NCI-H82 (cell line): ENCODE measurements at regions not wholly inside any gene's neighbourhood (a gene's known extent, or its start where the extent isn't known, plus 50 kb on each side); places are given as distances from the start of the nearest gene placed in this dataset.

Experiments used
- DNase-seq: peaks from one replicate; lab custom pipeline; 2025; lab: John Stamatoyannopoulos, UW

- no peak for DNase-seq
These were observed 279.7 kb downstream of the NPR3 start for GRCh38 chr5:32990593-32991420.

- no peak for DNase-seq
These were observed 280.3 kb downstream of the NPR3 start for GRCh38 chr5:32991421-32991815.

DNA sequence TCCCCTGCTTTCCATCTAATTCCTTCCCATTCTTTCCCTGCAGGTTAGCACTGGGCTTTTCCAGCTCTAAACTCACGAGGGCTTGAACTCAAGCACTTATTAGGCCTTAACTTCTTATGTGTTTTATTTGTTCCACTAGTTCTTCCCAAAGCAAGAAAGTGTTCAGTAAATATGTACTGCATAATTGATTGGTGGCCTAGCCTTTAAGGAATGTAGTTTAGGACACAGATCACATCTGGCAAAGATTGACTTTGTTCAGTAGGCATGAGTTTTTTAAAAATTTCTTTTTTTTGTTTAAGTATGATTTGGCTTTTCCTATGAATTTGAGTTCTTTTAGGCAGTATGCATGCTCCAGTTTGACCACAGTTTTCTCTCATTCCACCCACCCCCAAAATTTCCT is 285.2 kb downstream of the NPR3 start:
- no peak for DNase-seq

GRCh38 chr5:33008751-33009418 is 297.8 kb downstream of the NPR3 start:
- no peak for DNase-seq

GRCh38 chr5:33010846-33011245 is 299.7 kb downstream of the NPR3 start:
- no peak for DNase-seq

DNA sequence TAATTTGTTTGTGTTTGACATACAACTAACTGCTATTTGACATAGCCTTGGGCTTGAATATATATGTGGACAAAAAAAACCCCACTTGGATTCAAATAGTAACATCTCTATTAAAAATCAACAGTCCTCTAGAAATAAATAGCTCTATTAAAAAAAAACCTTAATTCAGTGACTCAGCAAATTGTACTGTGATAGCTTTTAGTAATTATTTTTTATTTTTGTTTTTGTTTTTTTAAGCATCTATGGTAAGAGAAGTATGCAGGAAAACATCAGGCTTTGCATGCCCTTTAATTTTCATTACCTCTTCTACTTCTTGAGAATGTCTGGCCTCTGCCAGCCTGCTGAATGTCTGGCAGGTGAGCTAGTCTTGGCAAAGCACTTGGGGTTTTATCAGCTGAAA is 300.7 kb downstream of the NPR3 start:
- DNase-seq: no peak

DNA sequence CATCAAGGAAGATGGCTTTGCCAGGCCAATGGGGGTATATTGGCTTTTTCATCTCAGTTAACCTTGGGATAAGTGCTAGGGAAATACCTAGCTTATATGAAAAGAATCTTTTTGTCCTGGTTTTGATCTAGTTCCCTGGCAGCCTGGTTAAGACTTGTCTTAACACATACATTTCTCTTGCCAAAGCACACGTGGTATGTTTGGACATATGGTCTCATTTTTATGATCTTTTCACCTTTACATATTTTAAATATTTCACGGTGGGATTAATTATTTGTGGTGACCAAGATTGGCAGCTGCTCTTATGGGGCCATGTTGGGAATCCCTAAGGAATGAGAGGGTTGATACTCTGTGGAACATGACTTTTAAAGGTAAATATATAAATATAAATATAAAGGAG is 312.5 kb downstream of the NPR3 start:
- DNase-seq: no peak

DNA sequence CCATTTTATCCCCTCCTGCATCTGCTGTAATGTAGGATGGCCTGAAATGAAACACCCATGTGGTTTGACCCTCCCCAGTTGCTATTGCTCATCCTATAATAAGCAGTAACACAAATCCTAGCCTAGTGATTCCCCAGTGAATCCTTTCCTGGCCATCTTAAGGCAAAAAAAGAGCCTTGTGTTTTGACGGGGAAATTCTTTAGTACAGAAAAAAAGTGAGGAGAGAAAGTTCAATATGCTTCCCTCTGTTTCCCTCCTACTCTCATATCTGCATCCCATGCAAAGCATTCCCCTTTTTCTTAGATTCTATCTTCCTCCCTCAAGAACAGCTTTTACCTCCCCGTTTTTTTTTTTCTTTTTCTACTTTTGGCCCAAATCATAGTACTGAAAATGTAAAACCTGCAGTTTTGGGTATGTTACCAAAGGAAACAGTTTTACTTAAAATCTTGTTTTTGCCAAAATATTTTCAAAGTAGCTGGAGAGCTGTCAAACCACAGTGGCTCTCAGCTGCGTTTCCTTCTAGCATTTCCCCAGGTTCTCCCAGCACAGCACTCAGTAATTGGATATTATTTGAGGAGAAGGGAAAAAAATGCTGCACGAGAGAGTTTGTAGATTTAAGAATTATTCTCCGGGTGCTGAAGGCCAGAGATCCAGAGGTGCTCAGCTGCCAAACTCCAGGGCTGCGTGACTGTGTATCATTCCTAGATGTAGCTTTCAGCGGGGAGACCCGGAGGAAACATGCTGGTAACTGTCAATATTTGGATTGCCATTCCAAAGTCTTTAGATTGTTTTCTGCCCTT is 321.4 kb downstream of the NPR3 start:
- DNase-seq: no peak

DNA sequence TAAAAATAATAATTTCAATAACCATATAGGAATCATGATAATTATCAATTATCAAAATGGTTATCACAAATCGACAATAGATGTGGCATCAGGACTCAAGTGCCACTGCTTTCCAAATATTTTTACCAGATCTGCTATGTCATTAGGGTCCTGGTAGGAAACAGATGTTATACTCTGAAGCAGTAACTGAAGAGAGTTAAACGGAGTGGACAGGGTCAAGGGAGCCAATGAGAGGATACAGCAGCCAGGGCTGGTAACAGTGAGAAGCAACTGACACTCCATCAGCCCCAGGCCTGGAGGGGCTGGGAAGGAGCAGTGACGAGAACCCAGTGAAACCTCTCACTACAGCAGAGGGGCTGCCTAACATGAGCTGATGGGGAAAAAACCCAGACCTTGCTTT is 322.4 kb downstream of the NPR3 start:
- DNase-seq: no peak

DNA sequence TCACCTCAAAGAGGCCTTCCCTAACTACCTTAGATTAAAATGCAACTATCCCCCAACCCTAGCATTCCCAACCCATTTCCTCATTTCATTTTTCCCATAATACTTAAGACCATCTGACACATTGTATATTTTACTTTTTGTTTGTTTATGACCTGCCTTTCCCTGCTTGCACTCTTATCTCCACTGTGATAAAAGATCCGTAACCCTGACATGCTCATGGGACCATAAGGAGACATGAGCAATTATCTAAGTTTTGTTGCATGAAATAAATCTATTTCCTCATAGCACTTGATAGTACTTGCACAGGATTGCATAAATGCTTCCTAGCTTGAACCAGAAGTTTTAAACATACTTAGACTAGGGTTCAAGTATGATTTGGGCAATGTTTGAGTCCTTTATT is 323.7 kb downstream of the NPR3 start:
- no peak for DNase-seq

- DNase-seq: peak; percentile 1
These were observed 324.9 kb downstream of the NPR3 start for GRCh38 chr5:33035851-33036527.

DNA sequence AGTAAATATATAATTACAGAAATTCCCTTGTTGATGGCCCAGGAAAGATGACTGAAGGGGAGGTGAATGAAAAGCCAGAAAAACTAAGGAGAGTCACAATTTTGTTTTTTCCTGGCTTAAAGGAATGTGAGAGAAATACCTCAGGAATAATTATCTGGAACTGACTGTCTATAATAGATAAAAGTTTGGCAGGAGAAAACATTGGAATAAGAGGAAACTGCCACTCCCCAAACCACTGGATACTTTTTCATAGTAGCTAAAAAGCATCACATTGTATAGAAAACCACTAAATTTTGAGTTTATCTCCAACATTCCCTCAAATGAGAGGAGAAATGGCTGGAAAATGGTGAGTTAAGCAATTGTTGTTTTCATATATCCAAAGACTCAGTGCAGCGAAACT is 326.0 kb downstream of the NPR3 start:
- DNase-seq: no peak

DNA sequence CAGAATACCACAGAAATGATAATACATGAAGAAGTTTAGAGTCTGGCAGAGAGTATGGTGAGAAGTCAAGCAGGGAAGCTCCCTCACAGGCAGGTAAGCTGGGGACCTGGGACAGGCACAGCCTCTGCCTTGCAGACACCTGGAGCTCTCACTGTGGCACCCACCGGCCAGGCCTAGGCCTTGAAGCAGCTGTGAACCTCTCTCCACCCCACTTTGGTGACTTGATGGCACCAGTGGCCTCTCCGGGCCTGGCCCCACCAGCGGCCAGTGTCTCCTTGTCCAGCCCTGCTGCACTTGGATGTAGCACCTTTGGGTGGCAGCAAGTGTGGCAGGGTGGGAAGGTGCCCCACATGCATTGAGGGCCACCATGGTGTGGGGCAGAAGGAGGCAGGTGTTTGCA is 330.5 kb downstream of the NPR3 start:
- DNase-seq: no peak

GRCh38 chr5:33043343-33043997 is 332.3 kb downstream of the NPR3 start:
- no peak for DNase-seq

DNA sequence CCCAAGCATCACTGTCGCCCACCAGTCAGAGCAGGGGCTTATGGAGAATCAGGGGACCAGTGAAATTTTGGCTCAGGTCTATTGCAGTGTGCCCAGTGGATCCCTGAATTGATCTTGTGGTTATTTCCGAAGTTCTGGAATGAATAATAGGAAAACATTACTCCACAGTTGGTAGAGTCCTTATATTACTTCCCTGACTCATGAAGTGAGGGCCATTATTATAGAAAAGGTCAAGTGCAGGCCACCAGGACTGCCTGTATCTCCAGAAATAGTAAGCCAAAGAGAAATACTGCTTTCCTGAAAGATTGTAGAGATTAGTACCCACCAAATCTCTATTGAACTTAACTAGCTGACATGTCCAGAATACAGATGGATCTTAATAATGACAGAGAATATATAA is 335.0 kb downstream of the NPR3 start:
- no peak for DNase-seq

- DNase-seq: peak; percentile 72
These were observed 337.2 kb downstream of the NPR3 start for GRCh38 chr5:33048315-33048714.

DNA sequence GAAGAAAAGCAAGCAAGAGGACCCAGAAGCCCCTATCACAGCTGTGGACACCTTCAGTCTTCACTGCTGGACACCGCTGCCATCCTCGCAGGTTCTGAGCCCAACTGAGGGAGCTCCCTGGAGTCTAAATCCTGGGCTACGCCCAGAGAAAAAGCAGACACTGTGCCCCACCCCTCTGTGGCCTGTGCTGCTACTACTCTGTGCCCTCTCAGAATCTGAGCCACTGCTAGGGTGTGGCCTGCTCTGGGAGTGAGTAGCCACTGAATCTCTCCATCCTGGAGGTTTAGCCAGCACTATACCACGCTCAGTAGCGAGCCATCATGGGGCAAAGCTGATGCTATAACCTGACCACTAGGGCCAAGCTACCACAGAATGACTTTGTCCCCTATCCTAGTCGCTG is 338.2 kb downstream of the NPR3 start:
- DNase-seq: no peak

DNA sequence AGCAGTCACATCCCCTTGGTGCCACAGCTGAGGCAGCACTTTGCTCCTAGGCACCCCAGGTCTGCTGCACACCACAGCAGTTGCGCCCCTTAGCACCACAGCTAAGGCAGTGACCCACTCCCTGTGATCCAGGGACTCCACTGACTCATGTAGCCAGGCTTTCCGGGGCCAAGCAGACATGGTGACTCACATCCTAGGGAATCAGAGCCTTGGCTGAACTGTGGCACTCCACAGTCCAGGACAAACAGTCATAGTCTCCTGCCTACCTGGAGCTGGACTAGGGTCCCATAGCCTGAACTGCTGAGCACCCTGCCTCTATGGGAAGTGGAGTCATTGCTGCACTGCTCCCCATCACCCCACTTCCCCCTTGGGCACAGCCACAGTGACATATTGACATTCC is 338.7 kb downstream of the NPR3 start:
- no peak for DNase-seq

DNA sequence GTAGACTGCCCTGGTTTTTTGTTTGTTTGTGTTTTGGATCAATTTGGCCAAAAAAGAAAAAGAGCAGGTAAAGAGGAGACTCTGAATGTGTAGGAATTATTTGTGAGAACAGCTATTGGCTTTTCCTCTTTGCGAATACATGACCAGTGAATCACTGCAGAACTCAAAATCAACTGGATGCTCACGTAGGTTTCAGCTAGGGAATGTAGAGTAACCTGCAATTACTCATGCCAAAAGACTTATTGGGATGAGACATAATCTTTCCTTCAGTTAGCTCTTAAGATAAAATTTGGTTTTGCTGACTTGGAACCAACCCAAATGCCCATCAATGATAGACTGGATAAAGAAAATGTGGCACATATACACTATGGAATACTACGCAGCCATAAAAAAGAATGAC is 348.0 kb downstream of the NPR3 start:
- DNase-seq: no peak

DNA sequence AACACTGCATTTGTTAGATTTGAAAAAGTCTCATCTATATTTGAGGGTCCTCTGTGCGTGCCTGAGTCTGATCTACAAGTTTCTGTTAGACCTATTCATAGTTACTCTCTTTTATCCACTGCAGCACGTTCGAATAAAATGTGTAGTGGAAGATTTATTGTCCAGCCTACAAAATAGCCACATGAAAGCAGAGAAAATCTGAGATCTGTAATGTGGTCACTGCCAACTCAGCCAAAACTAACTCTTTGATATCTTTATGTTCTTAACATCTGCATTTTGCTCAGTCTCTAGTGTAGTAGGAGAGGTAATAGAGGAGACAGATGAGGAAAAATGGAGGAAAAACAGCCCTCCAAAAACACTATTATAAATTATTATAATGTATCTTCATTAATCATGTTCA is 354.0 kb downstream of the NPR3 start:
- DNase-seq: no peak

DNA sequence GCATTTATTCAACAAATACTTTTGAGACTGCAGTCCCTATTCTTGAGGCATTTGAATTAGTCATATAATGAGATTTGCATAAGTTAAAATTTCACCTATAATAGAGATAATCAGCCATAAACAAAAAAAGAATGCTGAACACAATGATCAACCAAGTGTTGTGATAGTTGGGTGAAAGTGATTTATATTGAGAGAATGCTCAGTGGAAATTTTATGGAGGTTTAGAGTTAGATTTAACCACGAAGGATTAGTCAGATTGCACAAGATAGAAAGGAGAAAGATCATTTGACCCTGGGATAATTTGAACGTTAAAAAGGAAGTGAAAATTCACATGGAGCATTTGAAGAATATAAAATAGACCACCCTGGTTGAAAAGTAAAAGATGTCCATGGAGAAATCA is 356.2 kb downstream of the NPR3 start:
- DNase-seq: no peak

DNA sequence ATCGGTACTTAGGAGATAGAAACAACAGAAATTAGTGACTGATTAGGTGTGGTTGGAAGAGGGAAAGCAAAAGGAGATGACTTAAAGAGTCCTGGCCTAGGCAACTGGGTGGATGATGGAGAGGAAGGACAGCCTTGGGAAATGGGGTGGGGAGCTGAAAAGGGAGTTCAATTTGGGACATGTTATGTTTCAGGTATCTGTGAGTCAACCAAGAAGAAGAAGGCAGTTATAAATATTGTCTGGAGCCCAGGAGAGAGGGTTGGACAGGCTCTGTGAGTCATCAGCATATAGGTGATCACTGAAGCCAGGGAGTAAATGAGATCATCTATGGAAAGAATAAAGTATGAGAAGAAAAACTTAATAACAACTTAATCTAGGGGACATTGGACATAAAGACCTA is 357.7 kb downstream of the NPR3 start:
- no peak for DNase-seq
